ENCODE measurements at regions not wholly inside any gene's neighbourhood (a gene's known extent, or its start where the extent isn't known, plus 50 kb on each side); places are given as distances from the start of the nearest gene placed in this dataset.

GRCh38 chr3:197422506-197422905, 124.1 kb upstream of the DLG1 start:
- ATAC-seq (ENCODE audit: low read depth) (no peak), DNase-seq (no peak)
- H3K4me1 Mint-ChIP-seq, result peaks cover 2% of the 10 kb centered on the region
- no peak overlapping the region for H3K27ac ChIP-seq (ENCODE audit: low read length in 2 of 2)
- H3K4me3 ChIP-seq (ENCODE audit: control extremely low read depth in 1 of 5, extremely low read depth in 1 of 5, insufficient read depth in 1 of 5, low read depth in 2 of 5, low read length in 4 of 5), result no peak overlapping the region
- intact Hi-C loops (cut with micrococcal nuclease), result no loop called here
- H3K4me1 ChIP-seq (ENCODE audit: control insufficient read depth in 2 of 2, insufficient read depth in 2 of 2, low read length in 2 of 2), result no peaks in the 10 kb centered on the region
- TF ChIP-seq EZH2 (IDR thresholded peaks at IDR 0.05; ENCODE audit: borderline replicate concordance, insufficient read depth, low read depth, low read length, poor library complexity, severe bottlenecking) (no peak), CTCF (IDR thresholded peaks at IDR 0.05) (no peak)
- H3K4me3 Mint-ChIP-seq, result no peak overlapping the region
- WGBS (ENCODE audit: insufficient coverage), result 91% methylated on average over 4 of the region's 7 CpGs
- H3K27ac Mint-ChIP-seq, result no peak overlapping the region
- no peaks in the 10 kb centered on the region for H3K36me3 ChIP-seq (replicated peaks in 1 of 2; ENCODE audit: control extremely low read depth in 1 of 2, control insufficient read depth in 1 of 2, extremely low read depth in 1 of 2, insufficient read depth in 2 of 2, low read length in 1 of 2)
- no peaks in the 10 kb centered on the region for H3K9me3 Mint-ChIP-seq (ENCODE audit: insufficient read depth)
- no peaks in the 10 kb centered on the region for H4K20me1 ChIP-seq (ENCODE audit: control insufficient read depth, insufficient read depth, low read length, poor library complexity, severe bottlenecking)
- peaks cover 35% of the 10 kb centered on the region for H3K27me3 Mint-ChIP-seq
- no peaks in the 10 kb centered on the region for H3K79me2 ChIP-seq (ENCODE audit: control insufficient read depth, insufficient read depth, low read length)
- H3K27me3 ChIP-seq (replicated peaks in 1 of 4; ENCODE audit: control extremely low read depth in 1 of 4, control insufficient read depth in 3 of 4, insufficient read depth in 4 of 4, low read length in 3 of 4), result peaks cover 0 to 4% (median 1%) of the 10 kb centered on the region in 4 experiments
- H3K9me3 ChIP-seq (ENCODE audit: control extremely low read depth in 1 of 3, control insufficient read depth in 2 of 3, insufficient read depth in 1 of 3, low read length in 2 of 3), result no peaks in the 10 kb centered on the region
- ChIA-PET CTCF (no interaction called here), POLR2A (no interaction called here)
- H3K4me2 ChIP-seq (replicated peaks; ENCODE audit: low read depth, low read length, poor library complexity, severe bottlenecking), result no peak overlapping the region
- no peak overlapping the region for H3K9ac ChIP-seq (ENCODE audit: low read length)
- H2AFZ ChIP-seq (ENCODE audit: insufficient read depth, low read depth, low read length, poor library complexity, severe bottlenecking), result no peak overlapping the region

- Histone ChIP-seq H3K36me3 (replicated peaks in 1 of 2; ENCODE audit: control extremely low read depth in 1 of 2, control insufficient read depth in 1 of 2, extremely low read depth in 1 of 2, insufficient read depth in 2 of 2, low read length in 1 of 2) (no peaks in the 10 kb centered on the region), H3K9me3 (ENCODE audit: control extremely low read depth in 1 of 3, control insufficient read depth in 2 of 3, insufficient read depth in 1 of 3, low read length in 2 of 3) (no peaks in the 10 kb centered on the region), H3K27me3 (replicated peaks in 1 of 4; ENCODE audit: control extremely low read depth in 1 of 4, control insufficient read depth in 3 of 4, insufficient read depth in 4 of 4, low read length in 3 of 4) (peaks cover 0 to 4% (median 1%) of the 10 kb centered on the region in 4 experiments), H3K4me1 (ENCODE audit: control insufficient read depth in 2 of 2, insufficient read depth in 2 of 2, low read length in 2 of 2) (no peaks in the 10 kb centered on the region), H4K20me1 (ENCODE audit: control insufficient read depth, insufficient read depth, low read length, poor library complexity, severe bottlenecking) (no peaks in the 10 kb centered on the region), H3K79me2 (ENCODE audit: control insufficient read depth, insufficient read depth, low read length) (no peaks in the 10 kb centered on the region), H3K4me2 (replicated peaks; ENCODE audit: low read depth, low read length, poor library complexity, severe bottlenecking) (no peak overlapping the region), H2AFZ (ENCODE audit: insufficient read depth, low read depth, low read length, poor library complexity, severe bottlenecking) (no peak overlapping the region), H3K4me3 (ENCODE audit: control extremely low read depth in 1 of 5, extremely low read depth in 1 of 5, insufficient read depth in 1 of 5, low read depth in 2 of 5, low read length in 4 of 5) (no peak overlapping the region), H3K27ac (ENCODE audit: low read length in 2 of 2) (no peak overlapping the region), H3K9ac (ENCODE audit: low read length) (no peak overlapping the region)
- Mint-ChIP-seq H3K4me1 (no peaks in the 10 kb centered on the region), H3K27me3 (peaks cover 41% of the 10 kb centered on the region), H3K4me3 (no peak overlapping the region), H3K27ac (no peak overlapping the region), H3K9me3 (ENCODE audit: insufficient read depth) (no peaks in the 10 kb centered on the region)
- intact Hi-C loops (cut with micrococcal nuclease), result no loop called here
- ATAC-seq (ENCODE audit: low read depth) (no peak), DNase-seq (no peak)
- TF ChIP-seq EZH2 (IDR thresholded peaks at IDR 0.05; ENCODE audit: borderline replicate concordance, insufficient read depth, low read depth, low read length, poor library complexity, severe bottlenecking) (no peak), CTCF (IDR thresholded peaks at IDR 0.05) (no peak)
- 83% methylated on average over 6 of the region's 9 CpGs for WGBS (ENCODE audit: insufficient coverage)
- POLR2A ChIA-PET, result no interaction called here
- CTCF ChIA-PET, result no interaction called here
Observed at GRCh38 chr3:197421021-197421420, 122.6 kb upstream of the DLG1 start.

Data from B cell (primary cell).